Neural cell (in vitro differentiated cells): ENCODE measurements at regions not wholly inside any gene's neighbourhood (a gene's known extent, or its start where the extent isn't known, plus 50 kb on each side); places are given as distances from the start of the nearest gene placed in this dataset.

Source experiments
- H2AFZ ChIP-seq: fragments of 200-600, 300-800 bp; sonication (generic), shearing (Covaris generic); 2 replicates; pipeline ENCODE4 v1.6.0; 2014; ENCODE audit warnings: low read depth, mild to moderate bottlenecking, antibody characterized with exemption, low read length, moderate library complexity
- H3F3A ChIP-seq: fragments of 200-600 bp; shearing (Covaris generic); 2 replicates; pipeline ENCODE4 v1.6.1; 2016; ENCODE audit warnings: mild to moderate bottlenecking, moderate library complexity, mixed read lengths, antibody characterized with exemption, low read length; ENCODE audit not compliant: insufficient read depth, poor library complexity, severe bottlenecking
- H3K27ac ChIP-seq: fragments of 200-600, 300-800 bp; sonication (generic), shearing (Covaris generic); 2 replicates; pipeline ENCODE4 v1.5.1; 2014; ENCODE audit warnings: mild to moderate bottlenecking, low read length, moderate library complexity
- H3K27me3 ChIP-seq: fragments of 300-800, 200-600 bp; sonication (generic), shearing (Covaris generic); 2 replicates; pipeline ENCODE4 v1.6.0; 2014; ENCODE audit warnings: mild to moderate bottlenecking, low read depth, low read length, moderate library complexity; ENCODE audit not compliant: insufficient read depth
- H3K36me3 ChIP-seq: fragments of 300-800, 200-600 bp; sonication (generic), shearing (Covaris generic); 2 replicates; pipeline ENCODE4 v1.5.1; 2014; ENCODE audit warnings: mild to moderate bottlenecking, antibody characterized with exemption, low read length, moderate library complexity; ENCODE audit not compliant: insufficient read depth
- H3K4me2 ChIP-seq: fragments of 300-800, 200-600 bp; sonication (generic), shearing (Covaris generic); 2 replicates; pipeline ENCODE4 v1.6.0; 2014; ENCODE audit warnings: mild to moderate bottlenecking, low read length
- H3K4me3 ChIP-seq: fragments of 300-800, 200-600 bp; sonication (generic), shearing (Covaris generic); 2 replicates; pipeline ENCODE4 v1.5.1; 2014; ENCODE audit warnings: mild to moderate bottlenecking, low read length, moderate library complexity
- H3K79me2 ChIP-seq: fragments of 200-600 bp; shearing (Covaris generic); replicated peaks from 2 replicates; pipeline ENCODE4 v1.6.0; 2014; ENCODE audit warnings: mild to moderate bottlenecking, low read length, moderate library complexity; ENCODE audit not compliant: insufficient read depth
- H3K9ac ChIP-seq: fragments of 300-800, 200-600 bp; sonication (generic), shearing (Covaris generic); 2 replicates; pipeline ENCODE4 v1.6.1; 2016; ENCODE audit warnings: mild to moderate bottlenecking, low read length, mixed read lengths
- H3K9me2 ChIP-seq: fragments of 200-600 bp; shearing (Covaris generic); 2 replicates; pipeline ENCODE4 v1.6.1; 2016; ENCODE audit warnings: mild to moderate bottlenecking, low read length, mixed read lengths; ENCODE audit not compliant: insufficient read depth
- H3K9me3 ChIP-seq: fragments of 200-600, 300-800 bp; sonication (generic), shearing (Covaris generic); 2 replicates; pipeline ENCODE4 v1.6.1; 2016; ENCODE audit warnings: mild to moderate bottlenecking, mixed run types, low read length, moderate library complexity, mixed read lengths
- H4K20me1 ChIP-seq: fragments of 200-600 bp; shearing (Covaris generic); 2 replicates; pipeline ENCODE4 v1.6.1; 2016; ENCODE audit warnings: mild to moderate bottlenecking, mixed run types; ENCODE audit not compliant: insufficient read depth
- EP300 ChIP-seq: fragments of 450-650 bp; conservative IDR thresholded peaks from 2 replicates; pipeline ENCODE4 v1.6.1; 2014; ENCODE audit warnings: antibody characterized with exemption, mild to moderate bottlenecking, moderate library complexity; ENCODE audit not compliant: poor library complexity, severe bottlenecking
- EZH2 ChIP-seq: fragments of 200-600, 300-800 bp; shearing (Covaris generic), sonication (generic); IDR thresholded peaks from 2 replicates; pipeline ENCODE4 v1.6.1; 2014; ENCODE audit warnings: antibody characterized with exemption, low read length, borderline replicate concordance, mild to moderate bottlenecking; ENCODE audit not compliant: insufficient read depth, poor library complexity, severe bottlenecking
- MXI1 ChIP-seq: fragments of 450-650 bp; conservative IDR thresholded peaks from 2 replicates; pipeline ENCODE4 v1.6.1; 2014; ENCODE audit warnings: antibody characterized with exemption, mild to moderate bottlenecking; ENCODE audit not compliant: poor library complexity, severe bottlenecking
- POLR2AphosphoS5 ChIP-seq: IDR thresholded peaks from 2 replicates; pipeline ENCODE4 v1.6.1; 2012
- RAD21 ChIP-seq: fragments of 450-650 bp; conservative IDR thresholded peaks from 2 replicates; pipeline ENCODE4 v1.6.1; 2014; ENCODE audit warnings: antibody characterized with exemption, mild to moderate bottlenecking, moderate library complexity
- SMC3 ChIP-seq: fragments of 450-650 bp; conservative IDR thresholded peaks from 2 replicates; pipeline ENCODE4 v1.6.1; 2014; ENCODE audit warnings: antibody characterized with exemption, mild to moderate bottlenecking, moderate library complexity; ENCODE audit not compliant: poor library complexity
- TAF1 ChIP-seq: IDR thresholded peaks from 2 replicates; pipeline ENCODE4 v1.6.1; 2012; ENCODE audit warnings: low read depth
- TF ChIP-seq, protein P1 (sequence below): IDR thresholded peaks from 2 replicates; pipeline ENCODE4 v1.6.1; 2012; ENCODE audit warnings: borderline replicate concordance
- TF ChIP-seq, protein P2 (sequence below): fragments of 450-650 bp; IDR thresholded peaks from 2 replicates; pipeline ENCODE4 v1.5.1; 2014; ENCODE audit warnings: antibody characterized with exemption, mild to moderate bottlenecking, moderate library complexity; ENCODE audit not compliant: poor library complexity, severe bottlenecking

DNA sequence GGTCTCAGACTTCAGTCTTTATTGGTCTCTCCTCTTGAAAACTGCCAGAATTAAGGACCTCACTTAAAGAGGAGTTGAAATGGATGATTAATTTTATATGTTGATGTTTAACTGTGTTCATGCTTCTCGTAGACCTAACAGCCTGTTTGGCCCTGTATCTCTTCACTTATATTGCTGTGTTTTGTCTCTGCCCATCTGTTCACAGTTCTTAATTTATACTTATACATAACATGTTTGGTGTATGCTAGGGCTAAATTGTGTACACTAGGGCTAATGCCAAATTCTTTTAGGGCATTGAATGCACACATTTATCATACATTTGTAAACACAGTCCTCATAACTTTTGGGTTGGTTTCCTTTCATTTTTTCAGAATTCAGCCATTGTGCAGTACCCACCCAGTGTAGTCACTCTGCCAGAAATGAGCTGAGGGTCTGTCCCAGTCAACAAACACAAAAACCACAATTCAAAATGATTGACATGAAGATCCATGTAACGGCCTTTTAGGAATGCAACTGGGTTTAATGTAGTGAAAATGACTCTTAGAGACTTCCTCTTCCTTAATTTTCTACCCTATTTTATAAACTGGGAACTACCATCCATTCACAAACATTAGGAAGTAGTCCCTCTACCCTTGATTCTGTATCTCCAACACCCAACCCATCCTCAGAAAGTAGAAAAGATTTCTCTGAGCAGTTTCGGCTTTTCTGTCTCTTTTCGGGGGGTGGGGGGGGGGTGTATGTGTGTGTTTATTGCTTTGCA lies 668.8 kb upstream of the KLF4 start:
- no peak overlapping the region for H2AFZ ChIP-seq
- TF ChIP-seq SMC3 (no peak), RAD21 (no peak), EZH2 (no peak), MXI1 (no peak), POLR2AphosphoS5 (no peak), EP300 (no peak), TAF1 (no peak)
- TF ChIP-seq, protein P1, sequence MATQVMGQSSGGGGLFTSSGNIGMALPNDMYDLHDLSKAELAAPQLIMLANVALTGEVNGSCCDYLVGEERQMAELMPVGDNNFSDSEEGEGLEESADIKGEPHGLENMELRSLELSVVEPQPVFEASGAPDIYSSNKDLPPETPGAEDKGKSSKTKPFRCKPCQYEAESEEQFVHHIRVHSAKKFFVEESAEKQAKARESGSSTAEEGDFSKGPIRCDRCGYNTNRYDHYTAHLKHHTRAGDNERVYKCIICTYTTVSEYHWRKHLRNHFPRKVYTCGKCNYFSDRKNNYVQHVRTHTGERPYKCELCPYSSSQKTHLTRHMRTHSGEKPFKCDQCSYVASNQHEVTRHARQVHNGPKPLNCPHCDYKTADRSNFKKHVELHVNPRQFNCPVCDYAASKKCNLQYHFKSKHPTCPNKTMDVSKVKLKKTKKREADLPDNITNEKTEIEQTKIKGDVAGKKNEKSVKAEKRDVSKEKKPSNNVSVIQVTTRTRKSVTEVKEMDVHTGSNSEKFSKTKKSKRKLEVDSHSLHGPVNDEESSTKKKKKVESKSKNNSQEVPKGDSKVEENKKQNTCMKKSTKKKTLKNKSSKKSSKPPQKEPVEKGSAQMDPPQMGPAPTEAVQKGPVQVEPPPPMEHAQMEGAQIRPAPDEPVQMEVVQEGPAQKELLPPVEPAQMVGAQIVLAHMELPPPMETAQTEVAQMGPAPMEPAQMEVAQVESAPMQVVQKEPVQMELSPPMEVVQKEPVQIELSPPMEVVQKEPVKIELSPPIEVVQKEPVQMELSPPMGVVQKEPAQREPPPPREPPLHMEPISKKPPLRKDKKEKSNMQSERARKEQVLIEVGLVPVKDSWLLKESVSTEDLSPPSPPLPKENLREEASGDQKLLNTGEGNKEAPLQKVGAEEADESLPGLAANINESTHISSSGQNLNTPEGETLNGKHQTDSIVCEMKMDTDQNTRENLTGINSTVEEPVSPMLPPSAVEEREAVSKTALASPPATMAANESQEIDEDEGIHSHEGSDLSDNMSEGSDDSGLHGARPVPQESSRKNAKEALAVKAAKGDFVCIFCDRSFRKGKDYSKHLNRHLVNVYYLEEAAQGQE = no peak
- TF ChIP-seq, protein P2, sequence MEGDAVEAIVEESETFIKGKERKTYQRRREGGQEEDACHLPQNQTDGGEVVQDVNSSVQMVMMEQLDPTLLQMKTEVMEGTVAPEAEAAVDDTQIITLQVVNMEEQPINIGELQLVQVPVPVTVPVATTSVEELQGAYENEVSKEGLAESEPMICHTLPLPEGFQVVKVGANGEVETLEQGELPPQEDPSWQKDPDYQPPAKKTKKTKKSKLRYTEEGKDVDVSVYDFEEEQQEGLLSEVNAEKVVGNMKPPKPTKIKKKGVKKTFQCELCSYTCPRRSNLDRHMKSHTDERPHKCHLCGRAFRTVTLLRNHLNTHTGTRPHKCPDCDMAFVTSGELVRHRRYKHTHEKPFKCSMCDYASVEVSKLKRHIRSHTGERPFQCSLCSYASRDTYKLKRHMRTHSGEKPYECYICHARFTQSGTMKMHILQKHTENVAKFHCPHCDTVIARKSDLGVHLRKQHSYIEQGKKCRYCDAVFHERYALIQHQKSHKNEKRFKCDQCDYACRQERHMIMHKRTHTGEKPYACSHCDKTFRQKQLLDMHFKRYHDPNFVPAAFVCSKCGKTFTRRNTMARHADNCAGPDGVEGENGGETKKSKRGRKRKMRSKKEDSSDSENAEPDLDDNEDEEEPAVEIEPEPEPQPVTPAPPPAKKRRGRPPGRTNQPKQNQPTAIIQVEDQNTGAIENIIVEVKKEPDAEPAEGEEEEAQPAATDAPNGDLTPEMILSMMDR = no peak
- H3K79me2 ChIP-seq = no peaks in the 10 kb centered on the region
- H3K9me2 ChIP-seq = no peaks in the 10 kb centered on the region
- no peaks in the 10 kb centered on the region for H3F3A ChIP-seq
- no peaks in the 10 kb centered on the region for H3K9me3 ChIP-seq
- no peaks in the 10 kb centered on the region for H4K20me1 ChIP-seq
- no peaks in the 10 kb centered on the region for H3K27me3 ChIP-seq
- no peak overlapping the region for H3K27ac ChIP-seq
- H3K4me3 ChIP-seq = no peak overlapping the region
- no peaks in the 10 kb centered on the region for H3K36me3 ChIP-seq
- no peak overlapping the region for H3K9ac ChIP-seq
- H3K4me2 ChIP-seq = no peak overlapping the region

DNA sequence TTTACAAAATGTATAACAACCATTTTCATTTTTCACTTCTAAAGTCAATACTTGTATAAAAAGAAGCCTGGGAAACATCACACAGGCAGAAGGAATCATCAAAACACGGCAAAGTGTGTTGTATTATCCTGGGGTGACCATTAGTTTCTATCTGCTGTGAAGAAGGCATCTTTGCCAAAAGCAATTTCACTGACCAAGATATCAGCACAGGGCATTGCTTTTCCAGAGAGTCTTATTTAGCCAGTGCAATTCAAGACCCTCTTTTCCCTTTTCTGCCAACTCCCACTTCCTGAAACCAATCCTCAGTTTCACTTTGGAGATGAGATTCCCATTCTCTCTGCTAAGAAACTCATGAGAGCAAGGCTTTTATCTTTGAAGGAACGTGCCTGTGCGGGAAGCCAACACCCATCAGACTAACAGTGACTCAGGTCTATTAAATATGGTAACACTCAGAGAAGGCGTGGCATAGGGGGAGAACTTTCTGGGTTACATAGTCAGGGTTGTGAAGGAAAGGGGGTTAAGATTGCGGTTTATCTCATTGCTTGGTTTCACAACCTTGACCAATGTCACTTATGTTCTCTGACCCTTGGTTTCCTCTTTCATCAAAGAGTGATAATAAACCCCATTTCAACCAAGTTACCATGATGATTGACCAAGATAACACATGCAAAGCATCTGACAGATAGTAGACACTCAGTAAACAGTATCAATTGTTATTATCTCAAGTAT lies 666.9 kb upstream of the KLF4 start:
- Histone ChIP-seq H3K79me2 (no peaks in the 10 kb centered on the region), H3K9me2 (no peaks in the 10 kb centered on the region), H3K27me3 (no peaks in the 10 kb centered on the region), H3K36me3 (no peaks in the 10 kb centered on the region), H3F3A (no peaks in the 10 kb centered on the region), H2AFZ (no peak overlapping the region), H3K27ac (no peak overlapping the region), H3K4me2 (no peak overlapping the region), H4K20me1 (no peaks in the 10 kb centered on the region), H3K9me3 (no peaks in the 10 kb centered on the region), H3K9ac (no peak overlapping the region), H3K4me3 (no peak overlapping the region)
- TF ChIP-seq, protein P1 = no peak
- TF ChIP-seq MXI1 (no peak), EZH2 (no peak), TAF1 (no peak), SMC3 (no peak), EP300 (no peak), RAD21 (no peak), POLR2AphosphoS5 (no peak)
- TF ChIP-seq, protein P2 = no peak
